Esophagus muscularis mucosa (tissue), 4 donors: ENCODE measurements at regions not wholly inside any gene's neighbourhood (a gene's known extent, or its start where the extent isn't known, plus 50 kb on each side); places are given as distances from the start of the nearest gene placed in this dataset.

ENCODE experiments used
- DNase-seq: peaks from one replicate; pipeline ENCODE4 v3.0.0-alpha.2; 2017; ENCODE audit errors: extremely low spot score
- H3K27ac ChIP-seq, 4 donors: fragments of 200-600 bp; sonication (generic); replicated peaks in 1 of 4; 1 replicate in 3 of 4; 2 replicates in 1 of 4; pipeline ENCODE4 v1.5.1; 2016 to 2019; ENCODE audit warnings: mild to moderate bottlenecking in 1 of 4
- H3K27me3 ChIP-seq, 4 donors: fragments of 200-600 bp; sonication (generic); one replicate each; pipeline versions ENCODE4 v1.5.1 to v1.6.0; 2016 to 2019
- H3K36me3 ChIP-seq, 4 donors: fragments of 200-600 bp; sonication (generic); one replicate each; pipeline ENCODE4 v1.5.1; 2016 to 2019
- H3K4me1 ChIP-seq, 4 donors: fragments of 200-600 bp; sonication (generic); one replicate each; pipeline ENCODE4 v1.5.1; 2016 to 2019
- H3K4me3 ChIP-seq, 4 donors: fragments of 200-600 bp; sonication (generic); 1 replicate in 2 of 4; 2 replicates in 2 of 4; pipeline ENCODE4 v1.5.1; 2016 to 2019; ENCODE audit warnings: mild to moderate bottlenecking in 4 of 4, moderate library complexity in 1 of 4
- H3K9me3 ChIP-seq, 4 donors: fragments of 200-600 bp; sonication (generic); 1 replicate in 3 of 4; 2 replicates in 1 of 4; pipeline ENCODE4 v1.5.1; 2016 to 2019
- CTCF ChIP-seq, 3 experiments: fragments of 200-600 bp in 2 of 3; fragments of 450-650 bp in 1 of 3; sonication (generic) in 2 of 3; IDR thresholded peaks; one replicate each; pipeline ENCODE4 v1.5.1; 2017 to 2019; ENCODE audit warnings: antibody characterized with exemption in 3 of 3, mild to moderate bottlenecking in 2 of 3, moderate library complexity in 1 of 3
- EP300 ChIP-seq: sonication (generic); formaldehyde crosslinking; IDR thresholded peaks from one replicate; pipeline ENCODE4 v1.6.1; 2017; ENCODE audit warnings: antibody characterized with exemption
- POLR2A ChIP-seq: fragments of 450-650 bp; IDR thresholded peaks from one replicate; pipeline ENCODE4 v1.6.1; 2017; ENCODE audit warnings: antibody characterized with exemption, moderate library complexity, mild to moderate bottlenecking, low read depth
- POLR2AphosphoS5 ChIP-seq, 2 donors: sonication (generic); formaldehyde crosslinking; IDR thresholded peaks; one replicate each; pipeline ENCODE4 v1.6.1; 2017; ENCODE audit warnings: antibody characterized with exemption in 2 of 2
- WGBS: methylation state at CpG from one replicate; pipeline ENCODE4 v1.1.5; 2018; 5-methylcytosine and 5-hydroxymethylcytosine counted together
- intact Hi-C: fragments of 100-400 bp; cut with DNase I; formaldehyde crosslinking; loops from one replicate; pipeline ENCODE4 v1.15.1; 2023

- Histone ChIP-seq H3K9me3 (no peaks in the 10 kb centered on the region), H3K27me3 (peaks cover 0 to 45% (median 0%) of the 10 kb centered on the region in 4 donors), H3K4me3 (no peak overlapping the region), H3K36me3 (no peaks in the 10 kb centered on the region), H3K27ac (no peak overlapping the region), H3K4me1 (no peaks in the 10 kb centered on the region)
- intact Hi-C loops = no loop called here
- 89% methylated on average over 19 of the region's 25 CpGs for WGBS
- DNase-seq = no peak
- TF ChIP-seq POLR2A (no peak), POLR2AphosphoS5 (IDR thresholded peaks at IDR 0.05) (no peak), CTCF (IDR thresholded peaks at IDR 0.05) (no peak), EP300 (no peak)
These were observed 118.0 kb upstream of the FRMD1 start for GRCh38 chr6:168196881-168197635.

- intact Hi-C loops = no loop called here
- no peaks in the 10 kb centered on the region for H3K36me3 ChIP-seq
- no peaks in the 10 kb centered on the region for H3K4me1 ChIP-seq
- no peak overlapping the region for H3K4me3 ChIP-seq
- H3K27me3 ChIP-seq = peaks cover 0 to 50% (median 0%) of the 10 kb centered on the region in 4 donors
- TF ChIP-seq CTCF (IDR thresholded peaks at IDR 0.05) = no peak
- no peak for TF ChIP-seq POLR2A
- TF ChIP-seq EP300 = no peak
- TF ChIP-seq POLR2AphosphoS5 (IDR thresholded peaks at IDR 0.05) = no peak
- no peaks in the 10 kb centered on the region for H3K9me3 ChIP-seq
- H3K27ac ChIP-seq = no peak overlapping the region
- DNase-seq = no peak
- 60% methylated on average over 14 of the region's 14 CpGs for WGBS
These were observed 117.4 kb upstream of the FRMD1 start for GRCh38 chr6:168196385-168196860.

- Histone ChIP-seq H3K4me3 (no peak overlapping the region), H3K4me1 (no peaks in the 10 kb centered on the region)
- TF ChIP-seq EP300 (no peak), CTCF (IDR thresholded peaks at IDR 0.05) (no peak), POLR2AphosphoS5 (IDR thresholded peaks at IDR 0.05) (no peak), POLR2A (no peak)
These were observed 116.7 kb upstream of the FRMD1 start for GRCh38 chr6:168195712-168196111.

GRCh38 chr6:168194732-168195567 is 115.9 kb upstream of the FRMD1 start:
- Histone ChIP-seq H3K9me3 (no peaks in the 10 kb centered on the region), H3K27ac (no peak overlapping the region), H3K36me3 (no peaks in the 10 kb centered on the region), H3K4me3 (no peak overlapping the region), H3K4me1 (no peaks in the 10 kb centered on the region), H3K27me3 (peaks cover 0 to 58% (median 0%) of the 10 kb centered on the region in 4 donors)
- TF ChIP-seq POLR2AphosphoS5 (IDR thresholded peaks at IDR 0.05) (no peak), CTCF (IDR thresholded peaks at IDR 0.05) (no peak), POLR2A (no peak), EP300 (no peak)
- intact Hi-C loops = no loop called here
- DNase-seq = no peak
- WGBS = 77% methylated on average over 18 of the region's 19 CpGs

More at GRCh38 chr6:168195712-168196111, 116.7 kb upstream of the FRMD1 start:
- 84% methylated on average over 10 of the region's 10 CpGs for WGBS
- Histone ChIP-seq H3K27ac (no peak overlapping the region), H3K9me3 (no peaks in the 10 kb centered on the region), H3K27me3 (peaks cover 0 to 53% (median 0%) of the 10 kb centered on the region in 4 donors), H3K36me3 (no peaks in the 10 kb centered on the region)
- intact Hi-C loops = no loop called here
- no peak for DNase-seq
